ENCODE measurements at regions not wholly inside any gene's neighbourhood (a gene's known extent, or its start where the extent isn't known, plus 50 kb on each side); places are given as distances from the start of the nearest gene placed in this dataset.

DNA sequence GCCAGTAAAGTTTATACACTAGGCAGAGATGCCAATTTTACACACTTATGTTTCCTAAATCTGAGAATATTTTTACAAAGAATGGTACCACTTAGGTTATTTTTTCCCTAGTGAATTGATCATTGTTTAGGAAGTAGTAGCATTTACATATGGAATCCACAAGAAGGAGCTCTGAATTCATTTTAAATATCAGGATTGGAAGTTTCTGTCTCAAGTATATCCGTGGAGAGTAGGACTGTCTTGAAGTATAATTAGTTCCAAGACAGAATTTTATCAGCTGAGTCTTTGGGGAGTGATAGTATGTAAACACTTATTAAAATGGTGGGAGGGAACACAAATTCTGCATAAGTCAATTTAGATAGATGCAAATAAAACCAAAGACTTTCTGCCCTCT is 82.3 kb upstream of the FAM98A start:
- no peak overlapping the region for H3K9ac ChIP-seq (replicated peaks in 1 of 4; ENCODE audit: extremely low read depth in 1 of 4, low read depth in 3 of 4, low read length in 3 of 4)
- no peak overlapping the region for H2AK5ac ChIP-seq (ENCODE audit: low read depth, low read length)
- no peaks in the 10 kb centered on the region for H4K20me1 ChIP-seq (replicated peaks in 1 of 2; ENCODE audit: control insufficient read depth in 1 of 2, insufficient read depth in 2 of 2, low read length in 2 of 2)
- H4K8ac ChIP-seq (ENCODE audit: extremely low read depth, insufficient read depth, low read length), result no peak overlapping the region
- no peak overlapping the region for H2BK12ac ChIP-seq (ENCODE audit: low read depth, low read length)
- no peak for DNase-seq (ENCODE audit: low read depth in 1 of 2, low spot score in 2 of 2)
- no peak for FAIRE-seq
- H2BK15ac ChIP-seq (ENCODE audit: low read length), result no peak overlapping the region
- H3K18ac ChIP-seq (ENCODE audit: extremely low read depth, low read length), result no peak overlapping the region
- no peak overlapping the region for H3K4me3 ChIP-seq (ENCODE audit: extremely low read depth in 1 of 4, insufficient read depth in 2 of 4, low read depth in 3 of 4, low read length in 4 of 4)
- ChIA-PET POLR2A (ENCODE audit: partially characterized antibody) (no interaction called here), CTCF (ENCODE audit: partially characterized antibody) (interaction anchor here (0.9 to 1.5 kb wide), 5 partner anchors 9 to 414 kb away, joined by 3 read pairs; no protein-coding TSS in a partner anchor)
- no peak overlapping the region for H2BK5ac ChIP-seq (ENCODE audit: low read depth, low read length)
- no peak overlapping the region for H3K4ac ChIP-seq (replicated peaks; ENCODE audit: insufficient read length, low read depth, low read length)
- no peak overlapping the region for H4K5ac ChIP-seq (ENCODE audit: insufficient read length, low read depth, low read length)
- H4K91ac ChIP-seq (replicated peaks; ENCODE audit: insufficient read length, low read length), result no peak overlapping the region
- H3K27me3 ChIP-seq (replicated peaks in 1 of 4; ENCODE audit: control insufficient read depth in 3 of 4, extremely low read depth in 1 of 4, insufficient read depth in 3 of 4, low read length in 3 of 4), result no peaks in the 10 kb centered on the region
- H3K23ac ChIP-seq (ENCODE audit: insufficient read length), result no peak overlapping the region
- no peak overlapping the region for H2BK120ac ChIP-seq (replicated peaks; ENCODE audit: low read depth, low read length)
- H3K79me2 ChIP-seq (ENCODE audit: control insufficient read depth in 1 of 2, insufficient read depth in 2 of 2, low read length in 2 of 2), result no peaks in the 10 kb centered on the region
- no peak overlapping the region for H2BK20ac ChIP-seq (ENCODE audit: low read length)
- TF ChIP-seq RAD21 (IDR thresholded peaks at IDR 0.05 in 1 of 2, conservative IDR thresholded peaks at IDR 0.05 in 1 of 2; ENCODE audit: low read depth in 2 of 2, low read length in 2 of 2) (peak in 1 of 2 experiments; percentile 60), MAFK (IDR thresholded peaks at IDR 0.05; ENCODE audit: low read depth, low read length) (no peak), CTCF (IDR thresholded peaks at IDR 0.05; ENCODE audit: control extremely low read depth in 1 of 3, insufficient read depth in 1 of 3, low read depth in 1 of 3, low read length in 3 of 3) (peak in 2 of 3 experiments; percentile 15 to 36; a peak in 2 of 4 replicates), BRCA1 (IDR thresholded peaks at IDR 0.05; ENCODE audit: low read depth, low read length) (no peak)
- TF ChIP-seq, protein P1, sequence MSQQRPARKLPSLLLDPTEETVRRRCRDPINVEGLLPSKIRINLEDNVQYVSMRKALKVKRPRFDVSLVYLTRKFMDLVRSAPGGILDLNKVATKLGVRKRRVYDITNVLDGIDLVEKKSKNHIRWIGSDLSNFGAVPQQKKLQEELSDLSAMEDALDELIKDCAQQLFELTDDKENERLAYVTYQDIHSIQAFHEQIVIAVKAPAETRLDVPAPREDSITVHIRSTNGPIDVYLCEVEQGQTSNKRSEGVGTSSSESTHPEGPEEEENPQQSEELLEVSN (IDR thresholded peaks at IDR 0.05), result no peak
- H3K4me2 ChIP-seq (ENCODE audit: insufficient read depth in 1 of 2, low read depth in 2 of 2, low read length in 2 of 2), result no peak overlapping the region
- H3K56ac ChIP-seq (replicated peaks; ENCODE audit: insufficient read length, low read depth, low read length), result no peak overlapping the region
- H3K14ac ChIP-seq (ENCODE audit: insufficient read length), result no peak overlapping the region
- WGBS, 2 experiments (ENCODE audit: extremely low coverage in 1 of 2, insufficient coverage in 1 of 2, insufficient read length in 1 of 2, insufficient replicate concordance in 2 of 2, low coverage in 1 of 2, low lambda C conversion rate in 2 of 2, missing lambda C conversion rate in 1 of 2), result 21% methylated on average over 1 of the region's 1 CpG; no CpG with 5 or more reads in 1 of the 2 experiments
- H3K9me3 ChIP-seq (ENCODE audit: insufficient read depth in 2 of 2, low read depth in 1 of 2, low read length in 1 of 2), result no peaks in the 10 kb centered on the region
- no peaks in the 10 kb centered on the region for H3K79me1 ChIP-seq (ENCODE audit: low read depth, low read length)
- no peaks in the 10 kb centered on the region; the same call in 1 of the 2 replicates for H3K23me2 ChIP-seq (ENCODE audit: low read depth, low read length)
- H3K27ac ChIP-seq (ENCODE audit: low read depth, low read length), result no peak overlapping the region
- H3K36me3 ChIP-seq (ENCODE audit: control insufficient read depth in 2 of 4, insufficient read depth in 4 of 4, low read length in 3 of 4), result no peaks in the 10 kb centered on the region
- peaks cover 0 to 6% (median 4%) of the 10 kb centered on the region in 4 experiments; a peak in 6 of 7 replicates for H3K4me1 ChIP-seq (replicated peaks in 1 of 4; ENCODE audit: control insufficient read depth in 3 of 4, insufficient read depth in 4 of 4, low read length in 3 of 4)
- H2AFZ ChIP-seq (ENCODE audit: low read length), result no peak overlapping the region

Measured in H1 (cell line).